ENCODE measurements at regions not wholly inside any gene's neighbourhood (a gene's known extent, or its start where the extent isn't known, plus 50 kb on each side); places are given as distances from the start of the nearest gene placed in this dataset.

GRCh38 chr3:76502076-76502475 lies 537.8 kb upstream of the ROBO2 start:
- TF ChIP-seq CTCF (IDR thresholded peaks at IDR 0.05; ENCODE audit: control insufficient read depth, insufficient read depth, low read depth, low read length, missing control alignments) = no peak
- no peak for DNase-seq (ENCODE audit: low read depth)
- no peak overlapping the region for H3K4me3 ChIP-seq (ENCODE audit: control insufficient read depth, low read depth, low read length)

- DNase-seq (ENCODE audit: low read depth) = no peak
- no peak overlapping the region for H3K4me3 ChIP-seq (ENCODE audit: control insufficient read depth, low read depth, low read length)
- TF ChIP-seq CTCF (IDR thresholded peaks at IDR 0.05; ENCODE audit: control insufficient read depth, insufficient read depth, low read depth, low read length, missing control alignments) = no peak
These were observed 534.6 kb upstream of the ROBO2 start for GRCh38 chr3:76505202-76505845.

GRCh38 chr3:76509179-76509830 lies 530.6 kb upstream of the ROBO2 start:
- no peak for TF ChIP-seq CTCF (IDR thresholded peaks at IDR 0.05; ENCODE audit: control insufficient read depth, insufficient read depth, low read depth, low read length, missing control alignments)
- DNase-seq (ENCODE audit: low read depth) = no peak
- H3K4me3 ChIP-seq (ENCODE audit: control insufficient read depth, low read depth, low read length) = no peak overlapping the region

GRCh38 chr3:76514836-76515235 lies 525.1 kb upstream of the ROBO2 start:
- no peak for TF ChIP-seq CTCF (IDR thresholded peaks at IDR 0.05; ENCODE audit: control insufficient read depth, insufficient read depth, low read depth, low read length, missing control alignments)
- no peak overlapping the region for H3K4me3 ChIP-seq (ENCODE audit: control insufficient read depth, low read depth, low read length)
- DNase-seq (ENCODE audit: low read depth) = no peak

GRCh38 chr3:76523337-76523736 lies 516.6 kb upstream of the ROBO2 start:
- no peak overlapping the region for H3K4me3 ChIP-seq (ENCODE audit: control insufficient read depth, low read depth, low read length)
- TF ChIP-seq CTCF (IDR thresholded peaks at IDR 0.05; ENCODE audit: control insufficient read depth, insufficient read depth, low read depth, low read length, missing control alignments) = no peak
- no peak for DNase-seq (ENCODE audit: low read depth)

GRCh38 chr3:76525726-76526125 lies 514.2 kb upstream of the ROBO2 start:
- no peak overlapping the region for H3K4me3 ChIP-seq (ENCODE audit: control insufficient read depth, low read depth, low read length)
- no peak for TF ChIP-seq CTCF (IDR thresholded peaks at IDR 0.05; ENCODE audit: control insufficient read depth, insufficient read depth, low read depth, low read length, missing control alignments)
- no peak for DNase-seq (ENCODE audit: low read depth)
